DND-41 (cell line): ENCODE measurements at regions not wholly inside any gene's neighbourhood (a gene's known extent, or its start where the extent isn't known, plus 50 kb on each side); places are given as distances from the start of the nearest gene placed in this dataset.

Experiments used
- ATAC-seq: fragments of 200-7000 bp; cut with Tn5 transposase; 3 replicates; pipeline ENCODE4 v1.9.1; 2021; ENCODE audit warnings: low read depth; ENCODE audit not compliant: insufficient read depth
- DNase-seq: peaks from one replicate; pipeline ENCODE4 v3.0.0-alpha.2; 2020
- H2AFZ ChIP-seq: 2 replicates; pipeline ENCODE4 v1.6.0; 2012; ENCODE audit warnings: low read depth, low read length
- H3K27ac ChIP-seq: 2 replicates; pipeline ENCODE4 v1.5.1; 2012; ENCODE audit warnings: low read length, inconsistent platforms
- H3K27me3 ChIP-seq: fragments of 200-600 bp; sonication (generic); 2 replicates; pipeline ENCODE4 v1.6.0; 2012; ENCODE audit warnings: low read length, mild to moderate bottlenecking, inconsistent platforms; ENCODE audit not compliant: insufficient read depth, poor library complexity
- H3K36me3 ChIP-seq: 2 replicates; pipeline ENCODE4 v1.5.1; 2012; ENCODE audit warnings: low read length, inconsistent platforms; ENCODE audit not compliant: insufficient read depth
- H3K4me1 ChIP-seq: 2 replicates; pipeline ENCODE4 v1.5.1; 2012; ENCODE audit warnings: mild to moderate bottlenecking, low read length; ENCODE audit not compliant: insufficient read depth
- H3K4me2 ChIP-seq: 2 replicates; pipeline ENCODE4 v1.6.0; 2012; ENCODE audit warnings: mild to moderate bottlenecking, moderate library complexity, low read length, inconsistent platforms; ENCODE audit not compliant: insufficient read depth
- H3K4me3 ChIP-seq, 2 experiments: fragments of 200-600 bp in 1 of 2; shearing (Covaris generic) in 1 of 2; 2 replicates each; pipeline ENCODE4 v1.5.1; 2012 to 2016; ENCODE audit warnings: inconsistent platforms in 2 of 2, low read length in 2 of 2, mild to moderate bottlenecking in 2 of 2, low read depth in 1 of 2, moderate library complexity in 1 of 2
- H3K79me2 ChIP-seq: 2 replicates; pipeline ENCODE4 v1.6.0; 2012; ENCODE audit warnings: low read length, inconsistent platforms; ENCODE audit not compliant: insufficient read depth
- H3K9ac ChIP-seq: 2 replicates; pipeline ENCODE4 v1.6.0; 2012; ENCODE audit warnings: low read depth, mild to moderate bottlenecking, inconsistent platforms, low read length, moderate library complexity
- H3K9me3 ChIP-seq: 2 replicates; pipeline ENCODE4 v1.5.1; 2012; ENCODE audit warnings: low read length, moderate library complexity, mild to moderate bottlenecking, inconsistent platforms; ENCODE audit not compliant: insufficient read depth, severe bottlenecking
- H4K20me1 ChIP-seq: 2 replicates; pipeline ENCODE4 v1.6.0; 2012; ENCODE audit warnings: low read length; ENCODE audit not compliant: insufficient read depth
- EZH2 ChIP-seq: IDR thresholded peaks from 3 replicates; pipeline ENCODE4 v1.6.1; 2012; ENCODE audit warnings: borderline replicate concordance, low read depth, mild to moderate bottlenecking, moderate library complexity, low read length, inconsistent platforms; ENCODE audit not compliant: severe bottlenecking
- TF ChIP-seq, protein P1 (sequence below): IDR thresholded peaks from 2 replicates; pipeline ENCODE4 v1.5.1; 2012; ENCODE audit warnings: borderline replicate concordance, low read length, moderate library complexity, mild to moderate bottlenecking; ENCODE audit not compliant: poor library complexity, severe bottlenecking; ENCODE audit errors: extremely low read depth

DNA sequence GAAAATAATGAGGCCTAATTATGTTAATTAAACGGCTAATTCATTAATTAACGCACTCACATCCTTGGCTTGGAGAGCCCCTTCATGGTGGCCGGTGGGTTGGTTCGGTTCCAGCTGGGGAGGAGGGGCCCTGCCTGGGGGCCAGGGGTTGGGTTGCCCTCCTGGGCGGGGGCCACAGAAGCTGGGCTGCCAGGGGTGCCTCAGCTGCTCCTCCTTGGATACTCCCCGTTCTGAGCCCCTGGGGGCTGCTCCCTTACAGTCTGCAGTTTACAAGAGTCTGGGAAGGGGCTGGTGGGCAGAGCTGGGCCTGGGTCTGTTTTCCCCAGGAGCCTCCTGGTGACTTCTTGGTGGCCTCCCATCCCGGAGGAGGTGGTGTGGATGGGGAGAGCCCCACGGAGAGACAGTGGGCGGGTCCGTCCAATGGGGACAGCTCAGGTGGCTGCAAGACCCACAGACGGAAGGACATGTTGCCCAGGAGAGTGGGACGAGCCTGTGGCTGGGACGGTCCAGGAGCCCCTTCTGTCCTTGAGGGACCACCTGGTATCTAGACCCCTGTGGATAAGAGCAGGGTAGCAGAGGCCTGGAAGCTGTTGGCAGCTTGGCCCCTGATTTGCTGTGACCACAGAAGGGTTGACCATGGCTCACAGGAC is 277.5 kb downstream of the PBX3 start:
- H3K4me3 ChIP-seq: no peak overlapping the region
- peaks cover 5% of the 10 kb centered on the region; the same call in 1 of the 2 replicates for H4K20me1 ChIP-seq
- H3K79me2 ChIP-seq: no peaks in the 10 kb centered on the region
- peaks cover 3% of the 10 kb centered on the region; the same call in 1 of the 2 replicates for H3K4me1 ChIP-seq
- H3K27me3 ChIP-seq: no peaks in the 10 kb centered on the region
- H3K4me2 ChIP-seq: no peak overlapping the region
- H3K27ac ChIP-seq: no peak overlapping the region
- no peak for DNase-seq
- no peak overlapping the region for H2AFZ ChIP-seq
- H3K9me3 ChIP-seq: peaks cover 4% of the 10 kb centered on the region
- no peaks in the 10 kb centered on the region for H3K36me3 ChIP-seq
- no peak overlapping the region for H3K9ac ChIP-seq
- ATAC-seq: no peak
- TF ChIP-seq, protein P1, sequence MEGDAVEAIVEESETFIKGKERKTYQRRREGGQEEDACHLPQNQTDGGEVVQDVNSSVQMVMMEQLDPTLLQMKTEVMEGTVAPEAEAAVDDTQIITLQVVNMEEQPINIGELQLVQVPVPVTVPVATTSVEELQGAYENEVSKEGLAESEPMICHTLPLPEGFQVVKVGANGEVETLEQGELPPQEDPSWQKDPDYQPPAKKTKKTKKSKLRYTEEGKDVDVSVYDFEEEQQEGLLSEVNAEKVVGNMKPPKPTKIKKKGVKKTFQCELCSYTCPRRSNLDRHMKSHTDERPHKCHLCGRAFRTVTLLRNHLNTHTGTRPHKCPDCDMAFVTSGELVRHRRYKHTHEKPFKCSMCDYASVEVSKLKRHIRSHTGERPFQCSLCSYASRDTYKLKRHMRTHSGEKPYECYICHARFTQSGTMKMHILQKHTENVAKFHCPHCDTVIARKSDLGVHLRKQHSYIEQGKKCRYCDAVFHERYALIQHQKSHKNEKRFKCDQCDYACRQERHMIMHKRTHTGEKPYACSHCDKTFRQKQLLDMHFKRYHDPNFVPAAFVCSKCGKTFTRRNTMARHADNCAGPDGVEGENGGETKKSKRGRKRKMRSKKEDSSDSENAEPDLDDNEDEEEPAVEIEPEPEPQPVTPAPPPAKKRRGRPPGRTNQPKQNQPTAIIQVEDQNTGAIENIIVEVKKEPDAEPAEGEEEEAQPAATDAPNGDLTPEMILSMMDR: no peak
- TF ChIP-seq EZH2: no peak

DNA sequence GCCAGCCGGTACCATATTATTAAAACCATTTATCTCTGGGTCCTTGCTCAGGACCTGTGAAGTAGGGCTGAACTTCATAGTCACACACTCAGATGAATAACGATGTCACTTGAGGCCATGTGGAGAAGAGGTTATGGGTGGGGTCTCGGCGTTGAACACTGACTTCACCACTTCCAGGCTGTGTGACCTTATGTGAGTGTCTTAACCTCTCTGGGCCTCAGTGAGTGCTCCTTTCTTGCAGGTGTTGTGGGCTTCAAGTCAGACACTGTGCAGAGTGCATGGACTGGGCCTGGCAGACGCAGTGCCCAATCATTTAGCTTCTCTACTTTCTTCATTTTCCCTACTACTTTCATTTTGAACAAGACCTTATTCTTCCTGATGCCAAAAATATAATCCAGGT is 278.8 kb downstream of the PBX3 start:
- no peak overlapping the region for H2AFZ ChIP-seq
- H3K9me3 ChIP-seq: peaks cover 4% of the 10 kb centered on the region
- no peak for TF ChIP-seq EZH2
- TF ChIP-seq, protein P1: no peak
- H3K27ac ChIP-seq: no peak overlapping the region
- H3K4me3 ChIP-seq: no peak overlapping the region
- H3K36me3 ChIP-seq: no peaks in the 10 kb centered on the region
- H3K4me2 ChIP-seq: no peak overlapping the region
- no peaks in the 10 kb centered on the region for H3K27me3 ChIP-seq
- peaks cover 3% of the 10 kb centered on the region; the same call in 1 of the 2 replicates for H3K4me1 ChIP-seq
- DNase-seq (no peak), ATAC-seq (no peak)
- no peak overlapping the region for H3K9ac ChIP-seq
- peaks cover 5% of the 10 kb centered on the region; the same call in 1 of the 2 replicates for H4K20me1 ChIP-seq
- no peaks in the 10 kb centered on the region for H3K79me2 ChIP-seq

DNA sequence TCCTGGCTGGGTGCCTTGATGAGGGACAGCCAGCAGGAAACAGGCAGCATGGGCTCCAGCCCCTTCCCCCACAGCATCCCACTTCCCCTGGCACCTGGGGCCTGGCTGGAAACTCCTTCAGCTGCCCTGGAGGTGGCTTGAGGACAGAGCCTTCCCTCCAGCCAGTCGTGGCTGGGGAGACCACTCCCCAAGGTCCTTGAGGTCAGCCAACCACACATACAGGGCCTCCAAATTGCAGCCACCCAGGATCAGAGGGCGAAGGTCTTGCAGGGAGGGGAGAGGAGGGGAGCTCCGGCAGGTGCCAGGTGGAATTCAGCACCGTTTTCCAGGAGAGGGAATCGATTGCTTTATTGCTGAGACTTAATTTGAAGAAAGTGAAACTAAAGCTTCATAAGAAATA is 280.4 kb downstream of the PBX3 start:
- Histone ChIP-seq H2AFZ (no peak overlapping the region), H3K4me1 (peaks cover 3% of the 10 kb centered on the region; the same call in 1 of the 2 replicates), H3K27me3 (no peaks in the 10 kb centered on the region), H3K4me3 (no peak overlapping the region), H3K9me3 (peaks cover 4% of the 10 kb centered on the region), H4K20me1 (peaks cover 5% of the 10 kb centered on the region; the same call in 1 of the 2 replicates), H3K4me2 (no peak overlapping the region; the same call in 1 of the 2 replicates), H3K27ac (no peak overlapping the region), H3K36me3 (no peaks in the 10 kb centered on the region), H3K79me2 (no peaks in the 10 kb centered on the region), H3K9ac (no peak overlapping the region)
- ATAC-seq (no peak), DNase-seq (no peak)
- TF ChIP-seq, protein P1: no peak
- no peak for TF ChIP-seq EZH2

DNA sequence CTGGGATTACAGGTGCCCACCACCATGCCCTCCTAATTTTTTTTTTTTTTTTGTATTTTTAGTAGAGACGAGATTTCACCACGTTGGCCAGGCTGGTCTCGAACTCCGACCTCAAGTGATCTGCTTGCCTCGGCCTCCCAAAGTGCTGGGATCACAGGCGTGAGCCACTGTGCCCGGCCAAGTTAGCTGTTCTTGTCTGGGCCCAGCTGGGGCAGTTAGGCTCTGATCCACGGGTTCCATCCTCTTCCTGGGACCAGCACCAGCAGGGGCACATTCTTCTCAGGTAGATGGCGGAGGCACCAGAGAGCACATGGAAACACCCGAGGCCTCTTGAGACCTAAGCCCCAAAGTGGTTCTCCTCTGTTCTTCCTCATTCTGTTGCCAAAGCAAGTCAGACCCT is 281.6 kb downstream of the PBX3 start:
- H2AFZ ChIP-seq: no peak overlapping the region
- no peak overlapping the region for H3K4me3 ChIP-seq
- DNase-seq (no peak), ATAC-seq (no peak)
- peaks cover 5% of the 10 kb centered on the region; the same call in 1 of the 2 replicates for H4K20me1 ChIP-seq
- no peaks in the 10 kb centered on the region for H3K27me3 ChIP-seq
- no peak overlapping the region for H3K4me2 ChIP-seq
- TF ChIP-seq EZH2: no peak
- TF ChIP-seq, protein P1: no peak
- H3K36me3 ChIP-seq: no peaks in the 10 kb centered on the region
- H3K9me3 ChIP-seq: peaks cover 4% of the 10 kb centered on the region
- H3K9ac ChIP-seq: no peak overlapping the region
- no peak overlapping the region for H3K27ac ChIP-seq
- H3K79me2 ChIP-seq: no peaks in the 10 kb centered on the region
- H3K4me1 ChIP-seq: peaks cover 3% of the 10 kb centered on the region; the same call in 1 of the 2 replicates
